SU-DHL-6 (cell line): ENCODE measurements at regions not wholly inside any gene's neighbourhood (a gene's known extent, or its start where the extent isn't known, plus 50 kb on each side); places are given as distances from the start of the nearest gene placed in this dataset.

ENCODE experiments used
- H2AFZ ChIP-seq: fragments of 200-600 bp; sonication (generic); 2 replicates; pipeline ENCODE4 v1.6.1; 2014; ENCODE audit warnings: low read depth, mild to moderate bottlenecking, moderate library complexity, mixed read lengths, antibody characterized with exemption, low read length; ENCODE audit not compliant: severe bottlenecking
- H3F3A ChIP-seq: fragments of 200-600 bp; shearing (Covaris generic); 2 replicates; pipeline ENCODE4 v1.6.0; 2016; ENCODE audit warnings: antibody characterized with exemption, mild to moderate bottlenecking; ENCODE audit not compliant: insufficient read depth
- H3K27ac ChIP-seq: fragments of 200-600 bp; sonication (generic); 2 replicates; pipeline ENCODE4 v1.5.1; 2016; ENCODE audit warnings: low read depth, mild to moderate bottlenecking, low read length, moderate library complexity, mixed read lengths
- H3K27me3 ChIP-seq: fragments of 200-600 bp; sonication (generic), shearing (Covaris generic); 2 replicates; pipeline ENCODE4 v1.6.0; 2014; ENCODE audit warnings: mild to moderate bottlenecking, low read length
- H3K36me3 ChIP-seq: fragments of 200-600 bp; sonication (generic); 2 replicates; pipeline ENCODE4 v1.6.1; 2014; ENCODE audit warnings: mild to moderate bottlenecking, low read length, mixed read lengths
- H3K4me2 ChIP-seq: fragments of 300-600, 200-600 bp; shearing (Covaris generic), sonication (generic); 2 replicates; pipeline ENCODE4 v1.6.0; 2014; ENCODE audit warnings: low read length, low read depth, mild to moderate bottlenecking; ENCODE audit not compliant: poor library complexity, severe bottlenecking
- H3K4me3 ChIP-seq: fragments of 200-600 bp; sonication (generic); 2 replicates; pipeline ENCODE4 v1.5.1; 2014; ENCODE audit warnings: antibody characterized with exemption, low read length, mild to moderate bottlenecking, mixed read lengths; ENCODE audit not compliant: insufficient read depth, poor library complexity, severe bottlenecking
- H3K79me2 ChIP-seq: fragments of 200-600 bp; sonication (generic); 2 replicates; pipeline ENCODE4 v1.6.1; 2014; ENCODE audit warnings: mild to moderate bottlenecking, low read length, moderate library complexity; ENCODE audit not compliant: insufficient read depth
- H3K9ac ChIP-seq: fragments of 200-600 bp; sonication (generic); 2 replicates; pipeline ENCODE4 v1.7.0; 2014; ENCODE audit warnings: mild to moderate bottlenecking, low read length
- H3K9me2 ChIP-seq: fragments of 200-600 bp; sonication (generic); replicated peaks from 2 replicates; pipeline ENCODE4 v1.6.1; 2014; ENCODE audit warnings: low read length; ENCODE audit not compliant: insufficient read depth
- H3K9me3 ChIP-seq: fragments of 200-600 bp; sonication (generic); 2 replicates; pipeline ENCODE4 v1.6.1; 2014; ENCODE audit warnings: low read length, mixed read lengths; ENCODE audit not compliant: insufficient read depth
- H4K20me1 ChIP-seq: fragments of 200-600 bp; sonication (generic); 2 replicates; pipeline ENCODE4 v1.6.1; 2014; ENCODE audit warnings: low read depth, mild to moderate bottlenecking, antibody characterized with exemption, low read length, moderate library complexity, mixed read lengths
- CTCF ChIP-seq: fragments of 200-600 bp; sonication (generic); IDR thresholded peaks from one replicate; pipeline ENCODE4 v1.5.1; 2017; ENCODE audit warnings: antibody characterized with exemption, mild to moderate bottlenecking, low read length, moderate library complexity; ENCODE audit not compliant: insufficient read depth, poor library complexity, severe bottlenecking
- EZH2phosphoT487 ChIP-seq: fragments of 200-600 bp; sonication (generic), shearing (Covaris generic); conservative IDR thresholded peaks from 2 replicates; pipeline ENCODE4 v1.6.1; 2018; ENCODE audit warnings: mild to moderate bottlenecking, antibody characterized with exemption, low read length, moderate library complexity, mixed read lengths

- no peaks in the 10 kb centered on the region for H3K36me3 ChIP-seq
- TF ChIP-seq EZH2phosphoT487 (no peak), CTCF (no peak)
- no peaks in the 10 kb centered on the region for H3K27me3 ChIP-seq
- H3K4me3 ChIP-seq: no peak overlapping the region
- H3K9me2 ChIP-seq: no peaks in the 10 kb centered on the region
- H3K9me3 ChIP-seq: no peaks in the 10 kb centered on the region
- no peak overlapping the region for H2AFZ ChIP-seq
- no peaks in the 10 kb centered on the region for H3F3A ChIP-seq
- no peaks in the 10 kb centered on the region for H4K20me1 ChIP-seq
- H3K4me2 ChIP-seq: no peak overlapping the region
- no peak overlapping the region for H3K27ac ChIP-seq
- H3K9ac ChIP-seq: no peak overlapping the region
- H3K79me2 ChIP-seq: no peaks in the 10 kb centered on the region
Observed at GRCh38 chr5:112574536-112574935, 155.5 kb upstream of the EPB41L4A start.

GRCh38 chr5:112576298-112576925, 157.3 kb upstream of the EPB41L4A start:
- Histone ChIP-seq H3K27ac (no peak overlapping the region), H3K9ac (no peak overlapping the region), H4K20me1 (no peaks in the 10 kb centered on the region), H3K4me2 (no peak overlapping the region), H3K9me3 (no peaks in the 10 kb centered on the region), H3K36me3 (no peaks in the 10 kb centered on the region), H3F3A (no peaks in the 10 kb centered on the region), H3K27me3 (no peaks in the 10 kb centered on the region), H3K4me3 (no peak overlapping the region), H3K79me2 (no peaks in the 10 kb centered on the region), H3K9me2 (no peaks in the 10 kb centered on the region), H2AFZ (no peak overlapping the region)
- TF ChIP-seq EZH2phosphoT487 (no peak), CTCF (no peak)

- H4K20me1 ChIP-seq: no peaks in the 10 kb centered on the region
Observed at GRCh38 chr5:112579599-112580170, 158.0 kb upstream of the APC start.

More at GRCh38 chr5:112579599-112580170, 158.0 kb upstream of the APC start:
- Histone ChIP-seq H3K9ac (no peak overlapping the region), H3F3A (no peaks in the 10 kb centered on the region), H3K27me3 (no peaks in the 10 kb centered on the region), H3K9me2 (no peaks in the 10 kb centered on the region), H3K36me3 (no peaks in the 10 kb centered on the region), H3K4me3 (no peak overlapping the region), H3K9me3 (no peaks in the 10 kb centered on the region), H3K79me2 (no peaks in the 10 kb centered on the region), H3K27ac (no peak overlapping the region), H3K4me2 (no peak overlapping the region), H2AFZ (no peak overlapping the region)
- TF ChIP-seq CTCF (no peak), EZH2phosphoT487 (no peak)
